OCI-LY7 (cell line): ENCODE measurements at regions not wholly inside any gene's neighbourhood (a gene's known extent, or its start where the extent isn't known, plus 50 kb on each side); places are given as distances from the start of the nearest gene placed in this dataset.
"Not testable (repeated sequence)": the region's sequence is repeated elsewhere in the genome, so short reads cannot be mapped to it uniquely, and the experiment has no call there.

Source experiments
- BruUV-seq: library from RNA; stranded (reverse); fragments of 400-500 nt; replicated peaks from 2 replicates; lab custom pipeline; 2021; lab: Mats Ljungman, UMichigan
- CTCF ChIA-PET: fragments of 300-600 bp; sonication (Branson Sonifier 250); formaldehyde crosslinking; loops from one replicate; lab custom pipeline; 2022; ENCODE audit warnings: antibody characterized with exemption; ENCODE audit not compliant: unreplicated experiment; lab: Charles Lee
- POLR2A ChIA-PET: fragments of 300-600 bp; sonication (Branson Sonifier 250); formaldehyde crosslinking; loops from one replicate; lab custom pipeline; 2022; ENCODE audit warnings: antibody characterized with exemption; lab: Charles Lee
- DNase-seq: peaks from one replicate; pipeline ENCODE4 v3.0.0-alpha.2; 2015; ENCODE audit warnings: low spot score
- H2AFZ ChIP-seq: fragments of 200-600 bp; sonication (generic), shearing (Covaris generic); 2 replicates; pipeline ENCODE4 v1.6.1; 2014; ENCODE audit warnings: mild to moderate bottlenecking, antibody characterized with exemption, low read length, moderate library complexity
- H3K27ac ChIP-seq: fragments of 200-600 bp; sonication (generic); 2 replicates; pipeline ENCODE4 v1.5.1; 2014; ENCODE audit warnings: mixed run types, low read depth, mild to moderate bottlenecking, moderate library complexity, low read length, inconsistent platforms; ENCODE audit not compliant: poor library complexity, severe bottlenecking
- H3K36me3 ChIP-seq: fragments of 200-600 bp; sonication (generic); 2 replicates; pipeline ENCODE4 v1.6.1; 2014; ENCODE audit warnings: mild to moderate bottlenecking, antibody characterized with exemption, low read length, moderate library complexity, mixed read lengths; ENCODE audit not compliant: insufficient read depth
- H3K4me1 ChIP-seq: fragments of 200-600 bp; sonication (generic); 2 replicates; pipeline ENCODE4 v1.5.1; 2014; ENCODE audit warnings: mild to moderate bottlenecking, low read length; ENCODE audit not compliant: insufficient read depth, poor library complexity, severe bottlenecking
- H3K4me2 ChIP-seq: fragments of 200-600 bp; sonication (generic); 2 replicates; pipeline ENCODE4 v1.6.1; 2014; ENCODE audit warnings: mild to moderate bottlenecking, low read length
- H3K4me3 ChIP-seq: fragments of 200-600 bp; sonication (generic); 2 replicates; pipeline ENCODE4 v1.5.1; 2014; ENCODE audit warnings: mild to moderate bottlenecking, low read depth, low read length; ENCODE audit not compliant: poor library complexity, severe bottlenecking
- H3K79me2 ChIP-seq: fragments of 200-600 bp; sonication (generic); 2 replicates; pipeline ENCODE4 v1.6.1; 2016; ENCODE audit warnings: low read depth, mild to moderate bottlenecking, low read length, moderate library complexity, mixed read lengths; ENCODE audit not compliant: insufficient read depth
- H3K9me2 ChIP-seq: fragments of 200-600 bp; sonication (generic); 2 replicates; pipeline ENCODE4 v1.6.1; 2016; ENCODE audit warnings: mild to moderate bottlenecking, low read length, mixed read lengths; ENCODE audit not compliant: insufficient read depth
- H3K9me3 ChIP-seq: fragments of 200-600 bp; sonication (generic); 2 replicates; pipeline ENCODE4 v1.6.1; 2014; ENCODE audit warnings: mild to moderate bottlenecking, mixed run types, low read length, mixed read lengths
- H4K20me1 ChIP-seq: fragments of 200-600 bp; sonication (generic); 2 replicates; pipeline ENCODE4 v1.6.1; 2014; ENCODE audit warnings: mild to moderate bottlenecking, antibody characterized with exemption, low read length, moderate library complexity, mixed read lengths; ENCODE audit not compliant: insufficient read depth
- CTCF ChIP-seq: fragments of 200-600 bp; sonication (generic); conservative IDR thresholded peaks from 2 replicates; pipeline ENCODE4 v1.5.1; 2014; ENCODE audit warnings: mild to moderate bottlenecking, antibody characterized with exemption, low read length, moderate library complexity, mixed read lengths
- EZH2phosphoT487 ChIP-seq: fragments of 200-600 bp; sonication (generic); IDR thresholded peaks from 2 replicates; pipeline ENCODE4 v1.6.1; 2018; ENCODE audit warnings: low read depth, borderline replicate concordance, mild to moderate bottlenecking, mixed run types, antibody characterized with exemption, low read length, moderate library complexity, mixed read lengths
- intact Hi-C: fragments of 100-400 bp; cut with micrococcal nuclease; formaldehyde crosslinking; loops from one replicate; pipeline ENCODE4 v1.10.0; 2022; ENCODE audit not compliant: unreplicated experiment

- Histone ChIP-seq H3K9me3 (no peaks in the 10 kb centered on the region), H3K4me2 (no peak overlapping the region), H3K27ac (no peak overlapping the region), H3K36me3 (peaks cover 37% of the 10 kb centered on the region), H3K79me2 (peaks cover 6% of the 10 kb centered on the region; the same call in 1 of the 2 replicates), H3K4me1 (peaks cover 42% of the 10 kb centered on the region), H3K9me2 (no peaks in the 10 kb centered on the region), H2AFZ (no peak overlapping the region), H3K4me3 (no peak overlapping the region), H4K20me1 (no peaks in the 10 kb centered on the region)
- POLR2A ChIA-PET, result interaction anchor here (0.6 to 2.1 kb wide), 4 partner anchors 9 to 1447 kb away, joined by 3 to 12 read pairs (median 3); no protein-coding TSS in a partner anchor
- BruUV-seq, result no TSS peak
- intact Hi-C loops, result no loop called here
- CTCF ChIA-PET, result interaction anchor here (0.6 kb wide), 1 partner anchor 221 kb away, joined by 3 read pairs; no protein-coding TSS in a partner anchor
- TF ChIP-seq CTCF, result no peak
- no peak for TF ChIP-seq EZH2phosphoT487
- no peak for DNase-seq
Measured at GRCh38 chr7:130955565-130955919, 221.5 kb upstream of the KLF14 start.

GRCh38 chr7:130956417-130957136 lies 222.6 kb upstream of the KLF14 start:
- POLR2A ChIA-PET, result interaction anchor here (1.3 to 2.1 kb wide), 2 partner anchors 10 to 25 kb away, joined by 4 to 12 read pairs; no protein-coding TSS in a partner anchor
- no peaks in the 10 kb centered on the region for H3K9me3 ChIP-seq
- no peak for TF ChIP-seq EZH2phosphoT487
- no peak for TF ChIP-seq CTCF
- CTCF ChIA-PET, result no interaction called here
- peak; percentile 19 for DNase-seq
- peak overlapping the region; percentile 35 for H3K27ac ChIP-seq
- H3K36me3 ChIP-seq, result peaks cover 38% of the 10 kb centered on the region
- H3K4me1 ChIP-seq, result peaks cover 52% of the 10 kb centered on the region
- no peaks in the 10 kb centered on the region for H3K9me2 ChIP-seq
- H3K4me2 ChIP-seq, result peak overlapping the region; percentile 47
- intact Hi-C loops, result no loop called here
- no peaks in the 10 kb centered on the region for H4K20me1 ChIP-seq
- BruUV-seq, result no TSS peak
- H3K79me2 ChIP-seq, result peaks cover 6% of the 10 kb centered on the region; the same call in 1 of the 2 replicates
- no peak overlapping the region for H2AFZ ChIP-seq
- no peak overlapping the region for H3K4me3 ChIP-seq

GRCh38 chr7:130957137-130957513 lies 223.1 kb upstream of the KLF14 start:
- no peak for TF ChIP-seq EZH2phosphoT487
- TF ChIP-seq CTCF, result no peak
- H3K27ac ChIP-seq, result peak overlapping the region; percentile 35
- peaks cover 57% of the 10 kb centered on the region for H3K4me1 ChIP-seq
- no peaks in the 10 kb centered on the region for H4K20me1 ChIP-seq
- H3K36me3 ChIP-seq, result peaks cover 39% of the 10 kb centered on the region
- no peak overlapping the region for H3K4me3 ChIP-seq
- H3K9me2 ChIP-seq, result no peaks in the 10 kb centered on the region
- peak; percentile 33 for DNase-seq
- BruUV-seq, result no TSS peak
- H3K79me2 ChIP-seq, result peaks cover 6% of the 10 kb centered on the region; the same call in 1 of the 2 replicates
- intact Hi-C loops, result no loop called here
- CTCF ChIA-PET, result no interaction called here
- POLR2A ChIA-PET, result interaction anchor here (0.6 to 2.1 kb wide), 5 partner anchors 10 to 190 kb away, joined by 3 to 12 read pairs (median 4); no protein-coding TSS in a partner anchor
- no peak overlapping the region for H2AFZ ChIP-seq
- peak overlapping the region; percentile 47 for H3K4me2 ChIP-seq
- no peaks in the 10 kb centered on the region for H3K9me3 ChIP-seq

GRCh38 chr7:130957722-130958435 lies 223.9 kb upstream of the KLF14 start:
- DNase-seq, intact Hi-C loops, H3K9me2 ChIP-seq, H3K79me2 ChIP-seq, H3K9me3 ChIP-seq, H2AFZ ChIP-seq, BruUV-seq, H4K20me1 ChIP-seq, H3K4me3 ChIP-seq, H3K27ac ChIP-seq, CTCF ChIA-PET: not testable (repeated sequence)
- H3K36me3 ChIP-seq, result peaks cover 39% of the 10 kb centered on the region
- peak overlapping the region; percentile 29; the same call in 1 of the 2 replicates for H3K4me2 ChIP-seq
- POLR2A ChIA-PET, result interaction anchor here (0.6 to 3.9 kb wide), 9 partner anchors 9 to 126 kb away, joined by 3 to 32 read pairs (median 4); no protein-coding TSS in a partner anchor
- peaks cover 61% of the 10 kb centered on the region for H3K4me1 ChIP-seq
